ENCODE measurements at regions not wholly inside any gene's neighbourhood (a gene's known extent, or its start where the extent isn't known, plus 50 kb on each side); places are given as distances from the start of the nearest gene placed in this dataset.

DNA sequence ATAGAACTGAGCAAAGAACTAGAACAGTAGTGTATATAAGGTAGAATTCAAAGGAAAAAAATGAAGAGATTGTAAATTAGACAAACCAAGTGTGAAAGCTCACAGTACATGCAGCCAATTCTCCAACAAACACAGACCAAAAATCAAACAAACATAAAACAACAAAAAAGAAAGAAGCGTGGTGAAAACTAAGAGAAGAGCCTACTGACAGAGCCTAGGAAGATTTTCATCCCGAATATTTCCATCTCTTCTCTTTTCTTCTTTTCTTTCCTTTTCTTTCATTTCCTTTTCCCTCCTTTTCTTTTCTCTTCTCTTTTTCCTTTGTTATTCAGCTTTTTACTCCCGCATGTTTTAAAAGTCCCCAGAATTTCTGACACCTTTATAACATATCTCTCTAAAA lies 1103.6 kb downstream of the CDH8 start:
- no peaks in the 10 kb centered on the region for H3K4me1 ChIP-seq (ENCODE audit: insufficient read depth)
- no peaks in the 10 kb centered on the region for H3K79me2 ChIP-seq
- H4K20me1 ChIP-seq (ENCODE audit: insufficient read depth, poor library complexity, severe bottlenecking) = no peaks in the 10 kb centered on the region
- H2AFZ ChIP-seq = no peak overlapping the region
- H3K27ac ChIP-seq = no peak overlapping the region
- no peak overlapping the region for H3K4me3 ChIP-seq
- no peak overlapping the region for H3K4me2 ChIP-seq
- no peaks in the 10 kb centered on the region for H3K9me3 ChIP-seq (ENCODE audit: low read depth)
- no peaks in the 10 kb centered on the region for H3K27me3 ChIP-seq
- no peak for DNase-seq (ENCODE audit: low spot score)
- WGBS (ENCODE audit: low lambda C conversion rate, missing lambda C conversion rate) = 80% methylated on average over 3 of the region's 3 CpGs
- H3K36me3 ChIP-seq (replicated peaks; ENCODE audit: insufficient read depth, low read depth) = no peaks in the 10 kb centered on the region
- H3K9me2 ChIP-seq (replicated peaks; ENCODE audit: insufficient read depth) = no peaks in the 10 kb centered on the region
- TF ChIP-seq EZH2 (IDR thresholded peaks at IDR 0.05; ENCODE audit: borderline replicate concordance) = no peak
- no peak for TF ChIP-seq EZH2phosphoT487 (IDR thresholded peaks at IDR 0.05; ENCODE audit: low read depth, severe bottlenecking, unreplicated experiment)
- TF ChIP-seq CTCF (IDR thresholded peaks at IDR 0.05; ENCODE audit: poor library complexity) = no peak

- Histone ChIP-seq H3K27me3 (no peaks in the 10 kb centered on the region), H3K4me1 (ENCODE audit: insufficient read depth) (no peaks in the 10 kb centered on the region), H2AFZ (no peak overlapping the region), H3K27ac (no peak overlapping the region), H4K20me1 (ENCODE audit: insufficient read depth, poor library complexity, severe bottlenecking) (no peaks in the 10 kb centered on the region), H3K4me2 (no peak overlapping the region), H3K79me2 (no peaks in the 10 kb centered on the region), H3K4me3 (no peak overlapping the region), H3K36me3 (replicated peaks; ENCODE audit: insufficient read depth, low read depth) (no peaks in the 10 kb centered on the region), H3K9me2 (replicated peaks; ENCODE audit: insufficient read depth) (no peaks in the 10 kb centered on the region), H3K9me3 (ENCODE audit: low read depth) (no peaks in the 10 kb centered on the region)
- no peak for DNase-seq (ENCODE audit: low spot score)
- 76% methylated on average over 5 of the region's 5 CpGs for WGBS (ENCODE audit: low lambda C conversion rate, missing lambda C conversion rate)
- TF ChIP-seq CTCF (IDR thresholded peaks at IDR 0.05; ENCODE audit: poor library complexity) (no peak), EZH2phosphoT487 (IDR thresholded peaks at IDR 0.05; ENCODE audit: low read depth, severe bottlenecking, unreplicated experiment) (no peak), EZH2 (IDR thresholded peaks at IDR 0.05; ENCODE audit: borderline replicate concordance) (no peak)
These were observed 1105.9 kb downstream of the CDH8 start for GRCh38 chr16:60930291-60930690.

- TF ChIP-seq EZH2 (IDR thresholded peaks at IDR 0.05; ENCODE audit: borderline replicate concordance) (no peak), CTCF (IDR thresholded peaks at IDR 0.05; ENCODE audit: poor library complexity) (no peak), EZH2phosphoT487 (IDR thresholded peaks at IDR 0.05; ENCODE audit: low read depth, severe bottlenecking, unreplicated experiment) (no peak)
- Histone ChIP-seq H3K36me3 (replicated peaks; ENCODE audit: insufficient read depth, low read depth) (no peaks in the 10 kb centered on the region), H3K27me3 (no peaks in the 10 kb centered on the region), H3K9me2 (replicated peaks; ENCODE audit: insufficient read depth) (no peaks in the 10 kb centered on the region), H2AFZ (no peak overlapping the region), H3K4me3 (no peak overlapping the region), H3K4me2 (no peak overlapping the region), H3K79me2 (no peaks in the 10 kb centered on the region), H3K27ac (no peak overlapping the region), H4K20me1 (ENCODE audit: insufficient read depth, poor library complexity, severe bottlenecking) (no peaks in the 10 kb centered on the region), H3K4me1 (ENCODE audit: insufficient read depth) (no peaks in the 10 kb centered on the region), H3K9me3 (ENCODE audit: low read depth) (no peaks in the 10 kb centered on the region)
- DNase-seq (ENCODE audit: low spot score) = no peak
- 88% methylated on average over 2 of the region's 2 CpGs for WGBS (ENCODE audit: low lambda C conversion rate, missing lambda C conversion rate)
These were observed 1113.3 kb downstream of the CDH8 start for GRCh38 chr16:60922920-60923319.

GRCh38 chr16:60914334-60914733 lies 1121.9 kb downstream of the CDH8 start:
- WGBS (ENCODE audit: low lambda C conversion rate, missing lambda C conversion rate) = 85% methylated on average over 3 of the region's 3 CpGs
- Histone ChIP-seq H3K4me2 (no peak overlapping the region), H3K4me1 (ENCODE audit: insufficient read depth) (no peaks in the 10 kb centered on the region), H3K9me3 (ENCODE audit: low read depth) (no peaks in the 10 kb centered on the region), H3K9me2 (replicated peaks; ENCODE audit: insufficient read depth) (no peaks in the 10 kb centered on the region), H3K4me3 (no peak overlapping the region), H4K20me1 (ENCODE audit: insufficient read depth, poor library complexity, severe bottlenecking) (no peaks in the 10 kb centered on the region), H2AFZ (no peak overlapping the region), H3K27me3 (no peaks in the 10 kb centered on the region), H3K27ac (no peak overlapping the region), H3K36me3 (replicated peaks; ENCODE audit: insufficient read depth, low read depth) (no peaks in the 10 kb centered on the region), H3K79me2 (no peaks in the 10 kb centered on the region)
- no peak for DNase-seq (ENCODE audit: low spot score)
- TF ChIP-seq EZH2phosphoT487 (IDR thresholded peaks at IDR 0.05; ENCODE audit: low read depth, severe bottlenecking, unreplicated experiment) (no peak), EZH2 (IDR thresholded peaks at IDR 0.05; ENCODE audit: borderline replicate concordance) (no peak), CTCF (IDR thresholded peaks at IDR 0.05; ENCODE audit: poor library complexity) (no peak)

Measured in hepatocyte (in vitro differentiated cells).